ENCODE measurements at regions not wholly inside any gene's neighbourhood (a gene's known extent, or its start where the extent isn't known, plus 50 kb on each side); places are given as distances from the start of the nearest gene placed in this dataset.

- Histone ChIP-seq H4K20me1 (ENCODE audit: insufficient read depth, low read length) (no peaks in the 10 kb centered on the region), H3K4me3 (ENCODE audit: insufficient read depth, low read length) (no peak overlapping the region), H3K36me3 (ENCODE audit: insufficient read depth, low read length) (no peaks in the 10 kb centered on the region), H3K27ac (ENCODE audit: low read depth, low read length) (no peak overlapping the region), H2AFZ (ENCODE audit: low read length) (no peak overlapping the region), H3K79me2 (ENCODE audit: insufficient read depth, low read length) (no peaks in the 10 kb centered on the region), H3K4me2 (ENCODE audit: insufficient read depth, low read length) (no peak overlapping the region), H3K4me1 (ENCODE audit: insufficient read depth, low read length) (no peaks in the 10 kb centered on the region), H3K27me3 (ENCODE audit: insufficient read depth, low read length) (peaks cover 3% of the 10 kb centered on the region), H3K9me3 (ENCODE audit: low read depth, low read length) (no peaks in the 10 kb centered on the region)
- TF ChIP-seq CTCF (IDR thresholded peaks at IDR 0.05; ENCODE audit: extremely low read depth, low read depth, low read length) = no peak
- DNase-seq (ENCODE audit: insufficient read length, low spot score, missing footprints) = no peak
Measured at GRCh38 chr4:138757432-138757831, 258.1 kb upstream of the NOCT start.

DNA sequence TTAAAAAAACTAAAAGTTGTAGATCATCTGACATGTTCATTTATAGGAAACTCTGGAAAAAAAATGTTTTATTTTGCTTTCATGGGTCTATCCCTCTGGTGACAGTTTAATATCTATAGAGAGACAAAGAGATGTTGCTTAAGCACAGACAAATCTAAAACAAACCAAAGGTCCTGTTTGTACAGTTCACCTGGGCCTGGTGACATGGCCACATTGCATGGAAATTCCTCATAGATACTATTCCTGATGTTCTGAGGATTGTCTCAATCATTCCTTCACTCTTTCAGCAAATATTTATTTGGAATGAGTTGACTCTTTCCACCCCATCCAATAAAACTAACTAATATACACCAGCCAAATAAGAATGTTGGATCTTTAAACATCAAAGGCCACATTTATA, 259.1 kb upstream of the NOCT start:
- Histone ChIP-seq H3K4me1 (ENCODE audit: insufficient read depth, low read length) (no peaks in the 10 kb centered on the region), H3K27ac (ENCODE audit: low read depth, low read length) (no peak overlapping the region), H3K27me3 (ENCODE audit: insufficient read depth, low read length) (peaks cover 3% of the 10 kb centered on the region), H3K4me3 (ENCODE audit: insufficient read depth, low read length) (no peak overlapping the region), H3K4me2 (ENCODE audit: insufficient read depth, low read length) (no peak overlapping the region), H3K9me3 (ENCODE audit: low read depth, low read length) (no peaks in the 10 kb centered on the region), H3K79me2 (ENCODE audit: insufficient read depth, low read length) (no peaks in the 10 kb centered on the region), H2AFZ (ENCODE audit: low read length) (no peak overlapping the region), H3K36me3 (ENCODE audit: insufficient read depth, low read length) (no peaks in the 10 kb centered on the region), H4K20me1 (ENCODE audit: insufficient read depth, low read length) (no peaks in the 10 kb centered on the region)
- no peak for TF ChIP-seq CTCF (IDR thresholded peaks at IDR 0.05; ENCODE audit: extremely low read depth, low read depth, low read length)
- no peak for DNase-seq (ENCODE audit: insufficient read length, low spot score, missing footprints)

DNA sequence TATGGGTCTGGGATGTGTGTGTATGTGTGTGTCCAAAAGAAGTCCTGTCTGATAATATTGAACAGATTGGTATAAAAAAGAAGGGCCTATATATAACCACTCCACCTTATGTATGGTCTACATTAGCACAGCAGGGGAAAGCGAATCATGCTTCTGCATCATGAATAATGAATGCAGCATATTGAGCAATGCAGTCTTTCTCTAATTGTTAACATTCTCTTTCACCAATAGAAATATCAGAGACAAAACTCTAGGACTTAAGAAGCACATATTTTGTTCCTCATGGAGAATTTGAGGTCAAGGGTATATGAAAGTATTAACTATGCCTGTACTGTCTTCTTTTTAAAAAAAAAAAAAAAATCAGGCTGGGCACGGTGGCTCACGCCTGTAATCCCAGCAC, 264.3 kb upstream of the NOCT start:
- H3K27me3 ChIP-seq (ENCODE audit: insufficient read depth, low read length) = peaks cover under 1% of the 10 kb centered on the region
- DNase-seq (ENCODE audit: insufficient read length, low spot score, missing footprints) = no peak
- no peaks in the 10 kb centered on the region for H3K9me3 ChIP-seq (ENCODE audit: low read depth, low read length)
- no peaks in the 10 kb centered on the region for H3K79me2 ChIP-seq (ENCODE audit: insufficient read depth, low read length)
- H3K27ac ChIP-seq (ENCODE audit: low read depth, low read length) = no peak overlapping the region
- no peak for TF ChIP-seq CTCF (IDR thresholded peaks at IDR 0.05; ENCODE audit: extremely low read depth, low read depth, low read length)
- no peaks in the 10 kb centered on the region for H4K20me1 ChIP-seq (ENCODE audit: insufficient read depth, low read length)
- H3K4me1 ChIP-seq (ENCODE audit: insufficient read depth, low read length) = no peaks in the 10 kb centered on the region
- no peaks in the 10 kb centered on the region for H3K36me3 ChIP-seq (ENCODE audit: insufficient read depth, low read length)
- H3K4me3 ChIP-seq (ENCODE audit: insufficient read depth, low read length) = no peak overlapping the region
- no peak overlapping the region for H3K4me2 ChIP-seq (ENCODE audit: insufficient read depth, low read length)
- no peak overlapping the region for H2AFZ ChIP-seq (ENCODE audit: low read length)

- Histone ChIP-seq H3K27ac (ENCODE audit: low read depth, low read length) (no peak overlapping the region), H2AFZ (ENCODE audit: low read length) (no peak overlapping the region), H3K4me1 (ENCODE audit: insufficient read depth, low read length) (no peaks in the 10 kb centered on the region), H3K4me3 (ENCODE audit: insufficient read depth, low read length) (no peak overlapping the region), H4K20me1 (ENCODE audit: insufficient read depth, low read length) (no peaks in the 10 kb centered on the region), H3K4me2 (ENCODE audit: insufficient read depth, low read length) (no peak overlapping the region), H3K27me3 (ENCODE audit: insufficient read depth, low read length) (no peaks in the 10 kb centered on the region), H3K36me3 (ENCODE audit: insufficient read depth, low read length) (no peaks in the 10 kb centered on the region), H3K79me2 (ENCODE audit: insufficient read depth, low read length) (no peaks in the 10 kb centered on the region), H3K9me3 (ENCODE audit: low read depth, low read length) (no peaks in the 10 kb centered on the region)
- TF ChIP-seq CTCF (IDR thresholded peaks at IDR 0.05; ENCODE audit: extremely low read depth, low read depth, low read length) = no peak
- no peak for DNase-seq (ENCODE audit: insufficient read length, low spot score, missing footprints)
Measured at GRCh38 chr4:138749303-138749702, 266.3 kb upstream of the NOCT start.
